SU-DHL-6 (cell line): ENCODE measurements at regions not wholly inside any gene's neighbourhood (a gene's known extent, or its start where the extent isn't known, plus 50 kb on each side); places are given as distances from the start of the nearest gene placed in this dataset.

Source experiments
- H2AFZ ChIP-seq: fragments of 200-600 bp; sonication (generic); 2 replicates; pipeline ENCODE4 v1.6.1; 2014; ENCODE audit warnings: low read depth, mild to moderate bottlenecking, moderate library complexity, mixed read lengths, antibody characterized with exemption, low read length; ENCODE audit not compliant: severe bottlenecking
- H3F3A ChIP-seq: fragments of 200-600 bp; shearing (Covaris generic); 2 replicates; pipeline ENCODE4 v1.6.0; 2016; ENCODE audit warnings: antibody characterized with exemption, mild to moderate bottlenecking; ENCODE audit not compliant: insufficient read depth
- H3K27ac ChIP-seq: fragments of 200-600 bp; sonication (generic); 2 replicates; pipeline ENCODE4 v1.5.1; 2016; ENCODE audit warnings: low read depth, mild to moderate bottlenecking, low read length, moderate library complexity, mixed read lengths
- H3K27me3 ChIP-seq: fragments of 200-600 bp; sonication (generic), shearing (Covaris generic); 2 replicates; pipeline ENCODE4 v1.6.0; 2014; ENCODE audit warnings: mild to moderate bottlenecking, low read length
- H3K36me3 ChIP-seq: fragments of 200-600 bp; sonication (generic); 2 replicates; pipeline ENCODE4 v1.6.1; 2014; ENCODE audit warnings: mild to moderate bottlenecking, low read length, mixed read lengths
- H3K4me2 ChIP-seq: fragments of 300-600, 200-600 bp; shearing (Covaris generic), sonication (generic); 2 replicates; pipeline ENCODE4 v1.6.0; 2014; ENCODE audit warnings: low read length, low read depth, mild to moderate bottlenecking; ENCODE audit not compliant: poor library complexity, severe bottlenecking
- H3K4me3 ChIP-seq: fragments of 200-600 bp; sonication (generic); 2 replicates; pipeline ENCODE4 v1.5.1; 2014; ENCODE audit warnings: antibody characterized with exemption, low read length, mild to moderate bottlenecking, mixed read lengths; ENCODE audit not compliant: insufficient read depth, poor library complexity, severe bottlenecking
- H3K79me2 ChIP-seq: fragments of 200-600 bp; sonication (generic); 2 replicates; pipeline ENCODE4 v1.6.1; 2014; ENCODE audit warnings: mild to moderate bottlenecking, low read length, moderate library complexity; ENCODE audit not compliant: insufficient read depth
- H3K9ac ChIP-seq: fragments of 200-600 bp; sonication (generic); 2 replicates; pipeline ENCODE4 v1.7.0; 2014; ENCODE audit warnings: mild to moderate bottlenecking, low read length
- H3K9me2 ChIP-seq: fragments of 200-600 bp; sonication (generic); replicated peaks from 2 replicates; pipeline ENCODE4 v1.6.1; 2014; ENCODE audit warnings: low read length; ENCODE audit not compliant: insufficient read depth
- H3K9me3 ChIP-seq: fragments of 200-600 bp; sonication (generic); 2 replicates; pipeline ENCODE4 v1.6.1; 2014; ENCODE audit warnings: low read length, mixed read lengths; ENCODE audit not compliant: insufficient read depth
- H4K20me1 ChIP-seq: fragments of 200-600 bp; sonication (generic); 2 replicates; pipeline ENCODE4 v1.6.1; 2014; ENCODE audit warnings: low read depth, mild to moderate bottlenecking, antibody characterized with exemption, low read length, moderate library complexity, mixed read lengths
- EZH2phosphoT487 ChIP-seq: fragments of 200-600 bp; sonication (generic), shearing (Covaris generic); conservative IDR thresholded peaks from 2 replicates; pipeline ENCODE4 v1.6.1; 2018; ENCODE audit warnings: mild to moderate bottlenecking, antibody characterized with exemption, low read length, moderate library complexity, mixed read lengths
- TF ChIP-seq, protein P1 (sequence below): fragments of 200-600 bp; sonication (generic); IDR thresholded peaks from one replicate; pipeline ENCODE4 v1.5.1; 2017; ENCODE audit warnings: antibody characterized with exemption, mild to moderate bottlenecking, low read length, moderate library complexity; ENCODE audit not compliant: insufficient read depth, poor library complexity, severe bottlenecking

- no peak overlapping the region for H3K9ac ChIP-seq
- H2AFZ ChIP-seq: no peak overlapping the region
- no peaks in the 10 kb centered on the region; the same call in 1 of the 2 replicates for H3K9me3 ChIP-seq
- no peak overlapping the region for H3K4me2 ChIP-seq
- H3F3A ChIP-seq: no peaks in the 10 kb centered on the region
- H4K20me1 ChIP-seq: no peaks in the 10 kb centered on the region
- TF ChIP-seq, protein P1, sequence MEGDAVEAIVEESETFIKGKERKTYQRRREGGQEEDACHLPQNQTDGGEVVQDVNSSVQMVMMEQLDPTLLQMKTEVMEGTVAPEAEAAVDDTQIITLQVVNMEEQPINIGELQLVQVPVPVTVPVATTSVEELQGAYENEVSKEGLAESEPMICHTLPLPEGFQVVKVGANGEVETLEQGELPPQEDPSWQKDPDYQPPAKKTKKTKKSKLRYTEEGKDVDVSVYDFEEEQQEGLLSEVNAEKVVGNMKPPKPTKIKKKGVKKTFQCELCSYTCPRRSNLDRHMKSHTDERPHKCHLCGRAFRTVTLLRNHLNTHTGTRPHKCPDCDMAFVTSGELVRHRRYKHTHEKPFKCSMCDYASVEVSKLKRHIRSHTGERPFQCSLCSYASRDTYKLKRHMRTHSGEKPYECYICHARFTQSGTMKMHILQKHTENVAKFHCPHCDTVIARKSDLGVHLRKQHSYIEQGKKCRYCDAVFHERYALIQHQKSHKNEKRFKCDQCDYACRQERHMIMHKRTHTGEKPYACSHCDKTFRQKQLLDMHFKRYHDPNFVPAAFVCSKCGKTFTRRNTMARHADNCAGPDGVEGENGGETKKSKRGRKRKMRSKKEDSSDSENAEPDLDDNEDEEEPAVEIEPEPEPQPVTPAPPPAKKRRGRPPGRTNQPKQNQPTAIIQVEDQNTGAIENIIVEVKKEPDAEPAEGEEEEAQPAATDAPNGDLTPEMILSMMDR: no peak
- TF ChIP-seq EZH2phosphoT487: no peak
- H3K9me2 ChIP-seq: no peaks in the 10 kb centered on the region
- no peaks in the 10 kb centered on the region for H3K27me3 ChIP-seq
- H3K4me3 ChIP-seq: no peak overlapping the region
- no peaks in the 10 kb centered on the region for H3K36me3 ChIP-seq
- H3K27ac ChIP-seq: no peak overlapping the region
- H3K79me2 ChIP-seq: no peaks in the 10 kb centered on the region
Measured at GRCh38 chr6:67896476-67896875, 738.6 kb upstream of the ADGRB3 start.

GRCh38 chr6:67889682-67889995 is 745.4 kb upstream of the ADGRB3 start:
- no peak overlapping the region for H3K4me2 ChIP-seq
- H3K4me3 ChIP-seq: no peak overlapping the region
- H2AFZ ChIP-seq: no peak overlapping the region
- H3K27ac ChIP-seq: no peak overlapping the region
- TF ChIP-seq, protein P1: no peak
- no peak for TF ChIP-seq EZH2phosphoT487
- H3K79me2 ChIP-seq: no peaks in the 10 kb centered on the region
- no peaks in the 10 kb centered on the region for H3K27me3 ChIP-seq
- no peaks in the 10 kb centered on the region for H3F3A ChIP-seq
- no peaks in the 10 kb centered on the region for H3K9me2 ChIP-seq
- no peak overlapping the region for H3K9ac ChIP-seq
- no peaks in the 10 kb centered on the region for H4K20me1 ChIP-seq
- no peaks in the 10 kb centered on the region for H3K9me3 ChIP-seq
- no peaks in the 10 kb centered on the region for H3K36me3 ChIP-seq

- Histone ChIP-seq H3K9ac (no peak overlapping the region), H3K36me3 (no peaks in the 10 kb centered on the region), H2AFZ (no peak overlapping the region), H3K27ac (no peak overlapping the region), H3K79me2 (no peaks in the 10 kb centered on the region), H3K4me3 (no peak overlapping the region), H3K9me2 (no peaks in the 10 kb centered on the region), H3K27me3 (no peaks in the 10 kb centered on the region), H3K4me2 (no peak overlapping the region), H3K9me3 (no peaks in the 10 kb centered on the region), H3F3A (no peaks in the 10 kb centered on the region), H4K20me1 (no peaks in the 10 kb centered on the region)
- no peak for TF ChIP-seq EZH2phosphoT487
- TF ChIP-seq, protein P1: no peak
Measured at GRCh38 chr6:67888886-67889681, 746.0 kb upstream of the ADGRB3 start.
